GM12872 (cell line): ENCODE measurements at regions not wholly inside any gene's neighbourhood (a gene's known extent, or its start where the extent isn't known, plus 50 kb on each side); places are given as distances from the start of the nearest gene placed in this dataset.

Experiments
- CTCF ChIP-seq: IDR thresholded peaks from 3 replicates; pipeline ENCODE4 v1.5.1; 2011; ENCODE audit warnings: low read depth, mild to moderate bottlenecking, low read length, moderate library complexity; ENCODE audit not compliant: insufficient read depth

DNA sequence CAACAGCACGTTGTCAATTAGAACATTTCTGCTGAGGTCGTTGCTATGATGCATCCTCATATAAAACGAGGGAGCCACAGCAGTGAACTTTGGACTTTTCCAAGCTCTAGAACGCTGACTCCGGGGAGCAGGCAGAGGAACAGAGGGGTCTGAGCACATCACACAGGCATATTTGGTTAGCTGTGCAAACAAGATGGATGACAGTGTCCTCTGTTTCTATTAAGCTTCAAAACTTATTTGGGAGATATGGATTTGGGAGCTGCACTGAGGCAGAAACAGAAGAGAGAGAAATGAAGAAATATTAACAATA is 278.0 kb upstream of the TBL1XR1 start:
- TF ChIP-seq CTCF, result no peak

- TF ChIP-seq CTCF, result no peak
Measured at GRCh38 chr3:177476495-177476894, 279.2 kb upstream of the TBL1XR1 start.

- TF ChIP-seq CTCF, result no peak
Measured at GRCh38 chr3:177476921-177477435, 279.7 kb upstream of the TBL1XR1 start.

DNA sequence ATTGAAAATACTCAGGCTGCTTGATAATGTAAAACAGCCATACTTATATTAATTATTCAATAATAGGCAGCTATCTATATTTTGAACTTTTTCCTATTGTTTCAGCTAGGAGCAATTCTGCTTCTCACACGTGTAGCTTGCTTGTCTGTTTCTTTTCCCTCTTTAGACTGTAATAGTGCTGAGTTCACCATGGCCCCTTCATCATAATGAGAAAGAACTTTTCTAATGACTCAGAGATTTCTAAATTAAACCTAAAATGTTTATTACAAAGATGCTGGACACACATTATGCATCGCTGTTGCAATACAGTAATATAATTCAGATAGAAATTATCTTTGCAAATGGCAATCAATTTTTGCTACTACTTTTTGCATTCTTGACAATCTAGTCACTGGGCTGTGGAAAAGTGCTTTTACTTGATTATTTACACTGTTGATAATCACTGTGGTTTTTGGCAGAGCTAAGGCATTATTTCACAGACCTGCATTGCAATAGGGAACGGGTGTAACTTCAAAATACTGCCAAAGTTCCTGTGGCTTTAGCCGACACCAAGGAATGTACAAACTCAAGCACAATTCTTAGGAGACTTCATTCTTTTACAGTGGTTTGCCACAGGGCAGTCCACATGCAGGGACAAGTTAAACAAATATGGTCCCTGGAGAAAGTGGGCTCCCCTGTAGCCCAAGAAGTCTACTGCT is 281.0 kb upstream of the TBL1XR1 start:
- no peak for TF ChIP-seq CTCF

- TF ChIP-seq CTCF, result no peak
Measured at GRCh38 chr3:177479630-177480029, 282.3 kb upstream of the TBL1XR1 start.

DNA sequence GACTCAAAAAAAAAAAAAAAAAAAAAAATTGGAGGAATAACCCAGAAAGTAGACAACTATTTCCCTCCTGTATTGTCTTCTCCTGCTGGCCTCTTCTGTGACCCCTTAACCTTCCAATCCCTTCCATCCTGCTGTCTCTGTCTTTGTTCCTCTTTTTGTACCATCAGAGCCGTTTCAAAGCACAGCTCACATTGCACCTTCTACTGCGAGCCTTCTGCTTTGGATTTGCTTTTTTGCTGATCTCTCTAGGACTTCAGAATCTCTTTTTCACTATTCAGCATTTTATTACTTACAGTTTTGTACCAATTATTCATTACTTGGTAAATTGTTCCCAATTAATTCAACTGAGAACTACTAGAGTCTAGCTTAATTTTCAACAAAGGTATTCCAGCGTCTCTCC is 284.0 kb upstream of the TBL1XR1 start:
- TF ChIP-seq CTCF, result no peak

DNA sequence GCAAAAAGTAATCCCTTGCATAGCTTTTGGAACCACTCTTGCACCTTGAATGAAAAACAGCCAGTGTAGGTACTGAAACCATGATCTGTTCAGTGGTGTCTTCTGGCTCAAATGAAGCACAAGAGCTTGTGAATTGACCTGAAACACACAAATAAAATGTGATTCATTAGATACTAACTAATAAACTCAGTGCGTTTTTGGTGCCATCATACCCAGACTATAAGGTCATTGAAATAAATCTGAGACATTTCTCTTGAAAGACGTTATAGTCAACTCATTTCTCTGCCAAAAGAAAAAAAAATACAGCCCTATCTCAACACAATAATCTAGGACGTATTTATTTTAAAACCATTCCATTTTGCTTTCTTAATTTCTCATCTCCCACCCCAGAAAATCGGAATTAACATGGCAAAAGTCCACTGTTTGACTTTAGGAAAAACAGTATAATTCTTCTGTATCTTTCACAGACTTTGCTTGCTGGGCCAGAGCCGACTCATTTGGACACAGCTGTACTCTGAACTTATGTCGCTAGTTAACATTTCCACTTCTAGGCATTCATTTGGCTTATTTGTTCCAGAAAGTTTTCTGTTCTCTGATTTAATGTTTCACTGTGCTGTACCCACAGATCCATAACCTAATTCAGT is 284.9 kb upstream of the TBL1XR1 start:
- no peak for TF ChIP-seq CTCF
